SK-N-SH treated with all-trans-retinoic acid at 6 μM for 48 hours (cell line): ENCODE measurements at regions not wholly inside any gene's neighbourhood (a gene's known extent, or its start where the extent isn't known, plus 50 kb on each side); places are given as distances from the start of the nearest gene placed in this dataset.

Source experiments
- ARNTL ChIP-seq: fragments of 450-650 bp; formaldehyde crosslinking; IDR thresholded peaks from 2 replicates; pipeline ENCODE4 v1.5.0; 2020; ENCODE audit warnings: low read depth, mild to moderate bottlenecking, moderate library complexity, borderline replicate concordance
- ESRRG ChIP-seq: fragments of 250-450 bp; sonication (Bioruptor Pico); IDR thresholded peaks from 2 replicates; pipeline ENCODE4 v1.6.1; 2021; ENCODE audit warnings: mild to moderate bottlenecking
- ISL1 ChIP-seq: fragments of 250-450 bp; sonication (Bioruptor Pico); IDR thresholded peaks from 2 replicates; pipeline ENCODE4 v2.1.2; 2022; ENCODE audit warnings: mild to moderate bottlenecking, moderate library complexity
- PPARA ChIP-seq: fragments of 250-450 bp; sonication (Bioruptor Pico); IDR thresholded peaks from 2 replicates; pipeline ENCODE4 v1.5.0; 2020; ENCODE audit warnings: mild to moderate bottlenecking, borderline replicate concordance
- TOX ChIP-seq: fragments of 250-450 bp; sonication (Bioruptor Pico); IDR thresholded peaks from 2 replicates; pipeline ENCODE4 v1.8.0; 2021; ENCODE audit warnings: mild to moderate bottlenecking, moderate library complexity, borderline replicate concordance
- ZFP3 ChIP-seq: fragments of 250-450 bp; sonication (Bioruptor Pico); IDR thresholded peaks from 2 replicates; pipeline ENCODE4 v1.5.0; 2020; ENCODE audit warnings: mild to moderate bottlenecking, moderate library complexity
- ZFP30 ChIP-seq: fragments of 450-650 bp; formaldehyde crosslinking; IDR thresholded peaks from 2 replicates; pipeline ENCODE4 v1.5.0; 2022; ENCODE audit warnings: mild to moderate bottlenecking, moderate library complexity
- ZNF8 ChIP-seq: fragments of 450-650 bp; formaldehyde crosslinking; IDR thresholded peaks from 2 replicates; pipeline ENCODE4 v1.5.0; 2020; ENCODE audit warnings: mild to moderate bottlenecking, moderate library complexity
- TF ChIP-seq, protein P1 (sequence below): fragments of 250-450 bp; sonication (Bioruptor Pico); IDR thresholded peaks from 2 replicates; pipeline ENCODE4 v1.5.1; 2020; ENCODE audit warnings: low read depth, mild to moderate bottlenecking, moderate library complexity
- TF ChIP-seq, protein P2 (sequence below): fragments of 250-450 bp; sonication (Bioruptor Pico); IDR thresholded peaks from 2 replicates; pipeline ENCODE4 v1.8.0; 2020; ENCODE audit warnings: mild to moderate bottlenecking, moderate library complexity, borderline replicate concordance
- TF ChIP-seq, protein P3 (sequence below): fragments of 250-450 bp; sonication (Bioruptor Pico); IDR thresholded peaks from 2 replicates; pipeline ENCODE4 v1.8.0; 2021; ENCODE audit warnings: low read depth, mild to moderate bottlenecking, moderate library complexity, borderline replicate concordance

DNA sequence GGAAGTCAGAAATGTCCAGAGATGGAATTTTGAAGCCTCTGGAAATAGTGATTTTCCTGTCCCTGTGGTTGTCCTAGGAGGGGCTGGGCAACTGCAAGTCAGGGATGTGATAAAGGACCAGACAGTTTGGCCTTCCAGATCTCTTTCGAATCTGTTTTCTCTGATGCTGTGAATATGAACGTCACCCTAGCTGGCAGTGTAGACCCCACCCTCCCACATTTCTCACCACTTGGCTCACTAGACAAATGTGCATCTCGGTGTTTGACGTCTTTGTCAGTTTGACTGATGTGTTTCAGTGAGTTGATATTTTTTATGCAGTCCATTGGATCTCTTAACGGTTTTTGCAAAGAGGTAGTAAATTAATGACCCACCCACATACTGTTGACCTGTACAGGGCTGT lies 301.2 kb downstream of the TNS1 start:
- TF ChIP-seq, protein P1, sequence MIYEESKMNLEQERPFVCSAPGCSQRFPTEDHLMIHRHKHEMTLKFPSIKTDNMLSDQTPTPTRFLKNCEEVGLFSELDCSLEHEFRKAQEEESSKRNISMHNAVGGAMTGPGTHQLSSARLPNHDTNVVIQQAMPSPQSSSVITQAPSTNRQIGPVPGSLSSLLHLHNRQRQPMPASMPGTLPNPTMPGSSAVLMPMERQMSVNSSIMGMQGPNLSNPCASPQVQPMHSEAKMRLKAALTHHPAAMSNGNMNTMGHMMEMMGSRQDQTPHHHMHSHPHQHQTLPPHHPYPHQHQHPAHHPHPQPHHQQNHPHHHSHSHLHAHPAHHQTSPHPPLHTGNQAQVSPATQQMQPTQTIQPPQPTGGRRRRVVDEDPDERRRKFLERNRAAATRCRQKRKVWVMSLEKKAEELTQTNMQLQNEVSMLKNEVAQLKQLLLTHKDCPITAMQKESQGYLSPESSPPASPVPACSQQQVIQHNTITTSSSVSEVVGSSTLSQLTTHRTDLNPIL (CRISPR knock-in tag), result no peak
- TF ChIP-seq ESRRG (CRISPR knock-in tag), result no peak
- TF ChIP-seq, protein P2, sequence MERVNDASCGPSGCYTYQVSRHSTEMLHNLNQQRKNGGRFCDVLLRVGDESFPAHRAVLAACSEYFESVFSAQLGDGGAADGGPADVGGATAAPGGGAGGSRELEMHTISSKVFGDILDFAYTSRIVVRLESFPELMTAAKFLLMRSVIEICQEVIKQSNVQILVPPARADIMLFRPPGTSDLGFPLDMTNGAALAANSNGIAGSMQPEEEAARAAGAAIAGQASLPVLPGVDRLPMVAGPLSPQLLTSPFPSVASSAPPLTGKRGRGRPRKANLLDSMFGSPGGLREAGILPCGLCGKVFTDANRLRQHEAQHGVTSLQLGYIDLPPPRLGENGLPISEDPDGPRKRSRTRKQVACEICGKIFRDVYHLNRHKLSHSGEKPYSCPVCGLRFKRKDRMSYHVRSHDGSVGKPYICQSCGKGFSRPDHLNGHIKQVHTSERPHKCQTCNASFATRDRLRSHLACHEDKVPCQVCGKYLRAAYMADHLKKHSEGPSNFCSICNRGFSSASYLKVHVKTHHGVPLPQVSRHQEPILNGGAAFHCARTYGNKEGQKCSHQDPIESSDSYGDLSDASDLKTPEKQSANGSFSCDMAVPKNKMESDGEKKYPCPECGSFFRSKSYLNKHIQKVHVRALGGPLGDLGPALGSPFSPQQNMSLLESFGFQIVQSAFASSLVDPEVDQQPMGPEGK (CRISPR knock-in tag), result no peak
- TF ChIP-seq, protein P3, sequence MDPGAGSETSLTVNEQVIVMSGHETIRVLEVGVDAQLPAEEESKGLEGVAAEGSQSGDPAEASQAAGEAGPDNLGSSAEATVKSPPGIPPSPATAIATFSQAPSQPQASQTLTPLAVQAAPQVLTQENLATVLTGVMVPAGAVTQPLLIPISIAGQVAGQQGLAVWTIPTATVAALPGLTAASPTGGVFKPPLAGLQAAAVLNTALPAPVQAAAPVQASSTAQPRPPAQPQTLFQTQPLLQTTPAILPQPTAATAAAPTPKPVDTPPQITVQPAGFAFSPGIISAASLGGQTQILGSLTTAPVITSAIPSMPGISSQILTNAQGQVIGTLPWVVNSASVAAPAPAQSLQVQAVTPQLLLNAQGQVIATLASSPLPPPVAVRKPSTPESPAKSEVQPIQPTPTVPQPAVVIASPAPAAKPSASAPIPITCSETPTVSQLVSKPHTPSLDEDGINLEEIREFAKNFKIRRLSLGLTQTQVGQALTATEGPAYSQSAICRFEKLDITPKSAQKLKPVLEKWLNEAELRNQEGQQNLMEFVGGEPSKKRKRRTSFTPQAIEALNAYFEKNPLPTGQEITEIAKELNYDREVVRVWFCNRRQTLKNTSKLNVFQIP (CRISPR knock-in tag), result no peak
- TF ChIP-seq ARNTL (CRISPR knock-in tag), result no peak
- no peak for TF ChIP-seq ISL1 (CRISPR knock-in tag)
- TF ChIP-seq PPARA (CRISPR knock-in tag), result no peak
- no peak for TF ChIP-seq ZNF8 (CRISPR knock-in tag)
- no peak for TF ChIP-seq ZFP30 (CRISPR knock-in tag)
- TF ChIP-seq TOX (CRISPR knock-in tag), result no peak
- TF ChIP-seq ZFP3 (CRISPR knock-in tag), result no peak
